Panc1 (cell line): ENCODE measurements at regions not wholly inside any gene's neighbourhood (a gene's known extent, or its start where the extent isn't known, plus 50 kb on each side); places are given as distances from the start of the nearest gene placed in this dataset.

Source experiments
- ATAC-seq: fragments of 200-7000 bp; cut with Tn5 transposase; 2 replicates; pipeline ENCODE4 v1.9.1; 2020; ENCODE audit warnings: mild to moderate bottlenecking, moderate library complexity
- BruUV-seq: library from RNA; stranded (reverse); fragments of 400-500 nt; replicated peaks from 2 replicates; lab custom pipeline; 2021; lab: Mats Ljungman, UMichigan
- CTCF ChIA-PET: fragments of 300-600 bp; sonication (Branson Sonifier 250); formaldehyde crosslinking; loops from one replicate; lab custom pipeline; 2022; ENCODE audit warnings: antibody characterized with exemption; lab: Charles Lee
- POLR2A ChIA-PET: fragments of 300-600 bp; sonication (Branson Sonifier 250); formaldehyde crosslinking; loops from one replicate; lab custom pipeline; 2022; ENCODE audit warnings: antibody characterized with exemption; lab: Charles Lee
- DNase-seq: peaks from one replicate; pipeline ENCODE4 v3.0.0-alpha.2; 2010; ENCODE audit warnings: low read depth, low spot score
- H3K27ac ChIP-seq: 2 replicates; pipeline ENCODE4 v1.5.1; 2011; ENCODE audit warnings: mild to moderate bottlenecking, low read length, inconsistent platforms
- H3K27me3 ChIP-seq: fragments of 200-500 bp; sonication (Bioruptor generic); 2 replicates; pipeline ENCODE4 v1.6.0; 2014; ENCODE audit warnings: low read length, inconsistent platforms; ENCODE audit not compliant: control insufficient read depth, insufficient read depth
- H3K36me3 ChIP-seq: fragments of 200-500 bp; sonication (Bioruptor generic); 2 replicates; pipeline ENCODE4 v1.5.1; 2014; ENCODE audit warnings: inconsistent platforms, mild to moderate bottlenecking, low read length, moderate library complexity; ENCODE audit not compliant: control insufficient read depth, insufficient read depth
- H3K4me1 ChIP-seq: 2 replicates; pipeline ENCODE4 v1.5.1; 2011; ENCODE audit warnings: inconsistent platforms, mild to moderate bottlenecking, low read length, moderate library complexity; ENCODE audit not compliant: control insufficient read depth, insufficient read depth
- H3K4me3 ChIP-seq, 2 experiments: 2 replicates each; pipeline ENCODE4 v1.5.1; 2011 to 2012; ENCODE audit warnings: low read depth in 2 of 2, low read length in 2 of 2, mild to moderate bottlenecking in 2 of 2, inconsistent platforms in 1 of 2, moderate library complexity in 1 of 2
- H3K9me3 ChIP-seq: fragments of 200-500 bp; sonication (Bioruptor generic); 2 replicates; pipeline ENCODE4 v1.5.1; 2014; ENCODE audit warnings: low read depth, mild to moderate bottlenecking, inconsistent platforms, low read length, moderate library complexity; ENCODE audit not compliant: control insufficient read depth, insufficient read depth
- POLR2AphosphoS5 ChIP-seq: IDR thresholded peaks from 2 replicates; pipeline ENCODE4 v1.6.1; 2012; ENCODE audit warnings: mild to moderate bottlenecking, low read depth, low read length, moderate library complexity
- SIN3A ChIP-seq: IDR thresholded peaks from 2 replicates; pipeline ENCODE4 v1.6.1; 2012; ENCODE audit warnings: low read depth, mild to moderate bottlenecking, low read length, moderate library complexity, borderline replicate concordance; ENCODE audit not compliant: insufficient read depth
- TCF7L2 ChIP-seq: IDR thresholded peaks from 2 replicates; pipeline ENCODE4 v1.6.1; 2011; ENCODE audit warnings: mild to moderate bottlenecking, low read depth, low read length, inconsistent platforms
- in situ Hi-C: cut with HindIII; loops from 2 replicates; pipeline ENCODE4 v1.10.0; 2016; ENCODE audit warnings: low sequenced_read_pairs, low pct_unique_long_range_greater_than_20kb
- intact Hi-C: fragments of 100-400 bp; cut with micrococcal nuclease; formaldehyde crosslinking; loops from one replicate; pipeline ENCODE4 v1.10.0; 2022; ENCODE audit not compliant: unreplicated experiment
- TF ChIP-seq, protein P1 (sequence below): fragments of 450-650 bp; IDR thresholded peaks from 2 replicates; pipeline ENCODE4 v1.5.1; 2017; ENCODE audit warnings: mild to moderate bottlenecking
- TF ChIP-seq, protein P2 (sequence below), 2 experiments: IDR thresholded peaks; 2 replicates each; pipeline ENCODE4 v1.6.1; 2011 to 2012; ENCODE audit warnings: low read depth in 2 of 2, control low read depth in 1 of 2, low read length in 1 of 2, mild to moderate bottlenecking in 1 of 2, moderate library complexity in 1 of 2; ENCODE audit not compliant: insufficient read depth in 1 of 2

GRCh38 chr12:111227476-111228420 is 141.1 kb downstream of the PHETA1 start:
- no peaks in the 10 kb centered on the region for H3K36me3 ChIP-seq
- H3K4me1 ChIP-seq: no peaks in the 10 kb centered on the region
- no peaks in the 10 kb centered on the region for H3K9me3 ChIP-seq
- DNase-seq (no peak), ATAC-seq (peak; percentile 76)
- no peak overlapping the region for H3K4me3 ChIP-seq
- ChIA-PET POLR2A (interaction anchor here (0.6 kb wide), 1 partner anchor 14 kb away, joined by 6 read pairs; no protein-coding TSS in a partner anchor), CTCF (interaction anchor here (0.6 kb wide), 1 partner anchor 31 kb away, joined by 3 read pairs; no protein-coding TSS in a partner anchor)
- no peak for TF ChIP-seq TCF7L2
- TF ChIP-seq, protein P1, sequence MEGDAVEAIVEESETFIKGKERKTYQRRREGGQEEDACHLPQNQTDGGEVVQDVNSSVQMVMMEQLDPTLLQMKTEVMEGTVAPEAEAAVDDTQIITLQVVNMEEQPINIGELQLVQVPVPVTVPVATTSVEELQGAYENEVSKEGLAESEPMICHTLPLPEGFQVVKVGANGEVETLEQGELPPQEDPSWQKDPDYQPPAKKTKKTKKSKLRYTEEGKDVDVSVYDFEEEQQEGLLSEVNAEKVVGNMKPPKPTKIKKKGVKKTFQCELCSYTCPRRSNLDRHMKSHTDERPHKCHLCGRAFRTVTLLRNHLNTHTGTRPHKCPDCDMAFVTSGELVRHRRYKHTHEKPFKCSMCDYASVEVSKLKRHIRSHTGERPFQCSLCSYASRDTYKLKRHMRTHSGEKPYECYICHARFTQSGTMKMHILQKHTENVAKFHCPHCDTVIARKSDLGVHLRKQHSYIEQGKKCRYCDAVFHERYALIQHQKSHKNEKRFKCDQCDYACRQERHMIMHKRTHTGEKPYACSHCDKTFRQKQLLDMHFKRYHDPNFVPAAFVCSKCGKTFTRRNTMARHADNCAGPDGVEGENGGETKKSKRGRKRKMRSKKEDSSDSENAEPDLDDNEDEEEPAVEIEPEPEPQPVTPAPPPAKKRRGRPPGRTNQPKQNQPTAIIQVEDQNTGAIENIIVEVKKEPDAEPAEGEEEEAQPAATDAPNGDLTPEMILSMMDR: no peak
- TF ChIP-seq SIN3A: no peak
- TF ChIP-seq, protein P2, sequence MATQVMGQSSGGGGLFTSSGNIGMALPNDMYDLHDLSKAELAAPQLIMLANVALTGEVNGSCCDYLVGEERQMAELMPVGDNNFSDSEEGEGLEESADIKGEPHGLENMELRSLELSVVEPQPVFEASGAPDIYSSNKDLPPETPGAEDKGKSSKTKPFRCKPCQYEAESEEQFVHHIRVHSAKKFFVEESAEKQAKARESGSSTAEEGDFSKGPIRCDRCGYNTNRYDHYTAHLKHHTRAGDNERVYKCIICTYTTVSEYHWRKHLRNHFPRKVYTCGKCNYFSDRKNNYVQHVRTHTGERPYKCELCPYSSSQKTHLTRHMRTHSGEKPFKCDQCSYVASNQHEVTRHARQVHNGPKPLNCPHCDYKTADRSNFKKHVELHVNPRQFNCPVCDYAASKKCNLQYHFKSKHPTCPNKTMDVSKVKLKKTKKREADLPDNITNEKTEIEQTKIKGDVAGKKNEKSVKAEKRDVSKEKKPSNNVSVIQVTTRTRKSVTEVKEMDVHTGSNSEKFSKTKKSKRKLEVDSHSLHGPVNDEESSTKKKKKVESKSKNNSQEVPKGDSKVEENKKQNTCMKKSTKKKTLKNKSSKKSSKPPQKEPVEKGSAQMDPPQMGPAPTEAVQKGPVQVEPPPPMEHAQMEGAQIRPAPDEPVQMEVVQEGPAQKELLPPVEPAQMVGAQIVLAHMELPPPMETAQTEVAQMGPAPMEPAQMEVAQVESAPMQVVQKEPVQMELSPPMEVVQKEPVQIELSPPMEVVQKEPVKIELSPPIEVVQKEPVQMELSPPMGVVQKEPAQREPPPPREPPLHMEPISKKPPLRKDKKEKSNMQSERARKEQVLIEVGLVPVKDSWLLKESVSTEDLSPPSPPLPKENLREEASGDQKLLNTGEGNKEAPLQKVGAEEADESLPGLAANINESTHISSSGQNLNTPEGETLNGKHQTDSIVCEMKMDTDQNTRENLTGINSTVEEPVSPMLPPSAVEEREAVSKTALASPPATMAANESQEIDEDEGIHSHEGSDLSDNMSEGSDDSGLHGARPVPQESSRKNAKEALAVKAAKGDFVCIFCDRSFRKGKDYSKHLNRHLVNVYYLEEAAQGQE (IDR thresholded peaks at IDR 0.05; ENCODE audit: insufficient read depth in 1 of 2, low read depth in 2 of 2, low read length in 1 of 2): no peak
- no peak for TF ChIP-seq POLR2AphosphoS5
- in situ Hi-C loops: no loop called here
- intact Hi-C loops: no loop called here
- H3K27ac ChIP-seq: no peak overlapping the region
- no peaks in the 10 kb centered on the region; the same call in 1 of the 2 replicates for H3K27me3 ChIP-seq
- no TSS peak for BruUV-seq

DNA sequence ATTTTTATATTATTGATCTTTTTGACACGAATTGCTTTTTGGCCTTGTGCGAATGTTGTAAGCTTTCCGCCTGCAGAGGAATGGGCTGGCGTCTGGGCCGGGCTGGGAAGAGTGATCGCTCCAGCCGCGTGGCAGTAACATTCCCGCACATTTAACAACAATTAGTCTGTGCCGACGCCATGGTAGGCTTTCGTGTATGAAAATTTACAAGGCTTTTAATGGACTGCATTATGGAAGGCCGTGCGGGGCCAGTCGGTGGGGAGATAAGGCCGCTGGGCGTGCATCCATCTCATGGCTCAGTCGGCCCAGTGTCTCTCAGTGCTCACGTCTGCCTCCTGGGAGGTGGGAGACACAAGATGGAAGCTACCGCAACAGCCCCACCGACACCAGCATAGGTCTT is 142.2 kb downstream of the PHETA1 start:
- CTCF ChIA-PET: no interaction called here
- no TSS peak for BruUV-seq
- Histone ChIP-seq H3K4me3 (no peak overlapping the region), H3K9me3 (no peaks in the 10 kb centered on the region), H3K4me1 (no peaks in the 10 kb centered on the region), H3K36me3 (no peaks in the 10 kb centered on the region), H3K27me3 (no peaks in the 10 kb centered on the region), H3K27ac (no peak overlapping the region)
- ATAC-seq (no peak), DNase-seq (no peak)
- POLR2A ChIA-PET: no interaction called here
- intact Hi-C loops: no loop called here
- TF ChIP-seq, protein P2 (IDR thresholded peaks at IDR 0.05; ENCODE audit: insufficient read depth in 1 of 2, low read depth in 2 of 2, low read length in 1 of 2): no peak
- TF ChIP-seq POLR2AphosphoS5 (no peak), TCF7L2 (no peak), SIN3A (no peak)
- TF ChIP-seq, protein P1: no peak
- in situ Hi-C loops: no loop called here
